ENCODE measurements at regions not wholly inside any gene's neighbourhood (a gene's known extent, or its start where the extent isn't known, plus 50 kb on each side); places are given as distances from the start of the nearest gene placed in this dataset.

GRCh38 chr9:79362100-79363081, 209.4 kb upstream of the TLE4 start:
- FAIRE-seq, result no peak

DNA sequence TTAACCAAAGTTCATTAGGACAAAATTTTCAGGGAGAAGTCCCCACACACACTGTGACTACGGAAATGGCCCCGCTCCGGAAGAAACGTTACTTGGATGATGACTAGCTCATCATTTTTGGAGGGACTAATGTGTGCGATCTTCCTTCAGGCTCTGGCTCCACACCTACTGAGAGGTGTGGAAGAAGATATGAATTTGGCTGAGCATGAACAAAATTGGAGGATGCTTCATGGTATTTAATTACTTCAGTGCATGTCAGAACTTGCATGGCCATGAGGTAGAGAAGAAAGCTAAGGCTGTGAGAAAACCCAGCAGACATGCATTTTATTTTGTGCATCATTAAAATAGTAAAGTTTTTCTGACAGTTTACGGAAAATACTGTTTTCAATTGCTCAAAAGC, 202.1 kb upstream of the TLE4 start:
- no peak for FAIRE-seq

DNA sequence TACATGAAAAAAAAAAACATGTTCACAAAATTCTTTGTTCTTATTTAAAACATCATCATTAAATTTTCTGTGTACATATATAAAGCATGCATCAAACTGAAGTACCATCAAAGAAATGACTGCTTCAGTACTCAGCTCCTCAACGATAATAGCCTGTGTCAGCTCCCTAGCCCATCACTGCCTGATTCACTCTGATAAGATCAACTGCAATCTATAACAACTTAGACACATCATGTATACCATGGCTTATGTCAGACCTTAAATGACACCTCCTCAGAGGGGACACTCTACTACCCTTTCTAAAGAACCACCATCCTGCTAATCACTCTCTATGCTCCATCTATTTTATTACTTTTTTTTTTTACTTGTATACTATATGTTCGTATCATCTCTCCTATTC, 200.5 kb upstream of the TLE4 start:
- FAIRE-seq, result no peak

DNA sequence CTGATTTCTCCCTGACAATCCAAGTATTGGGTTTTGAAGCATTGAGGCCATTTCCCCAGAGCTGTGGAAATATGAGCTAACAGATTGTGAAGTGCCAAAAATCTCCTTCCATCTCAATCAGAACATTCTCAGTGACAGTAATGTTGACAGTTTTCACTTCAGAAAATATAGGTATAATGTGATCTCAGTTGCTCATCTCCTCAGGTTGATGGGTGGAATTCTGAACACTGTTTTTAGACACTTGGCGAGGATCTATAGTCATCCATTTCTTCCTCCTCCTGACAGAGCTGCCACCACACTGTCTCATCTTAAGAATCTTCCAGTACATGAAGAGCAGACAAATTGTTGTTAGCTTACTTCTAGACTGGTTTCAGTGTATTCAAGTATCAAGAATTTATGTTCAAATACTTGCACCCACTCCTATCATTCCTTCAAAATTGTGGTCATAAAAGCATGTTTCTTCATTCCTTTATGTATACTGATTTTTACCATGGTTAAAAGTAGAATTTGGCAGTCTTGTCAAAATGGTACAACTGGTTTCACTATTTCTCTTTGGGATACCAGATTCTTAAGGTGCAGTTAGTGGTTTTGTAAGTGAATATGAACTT, 199.7 kb upstream of the TLE4 start:
- FAIRE-seq, result no peak

- no peak for FAIRE-seq
Observed at GRCh38 chr9:79377339-79377855, 194.4 kb upstream of the TLE4 start.

DNA sequence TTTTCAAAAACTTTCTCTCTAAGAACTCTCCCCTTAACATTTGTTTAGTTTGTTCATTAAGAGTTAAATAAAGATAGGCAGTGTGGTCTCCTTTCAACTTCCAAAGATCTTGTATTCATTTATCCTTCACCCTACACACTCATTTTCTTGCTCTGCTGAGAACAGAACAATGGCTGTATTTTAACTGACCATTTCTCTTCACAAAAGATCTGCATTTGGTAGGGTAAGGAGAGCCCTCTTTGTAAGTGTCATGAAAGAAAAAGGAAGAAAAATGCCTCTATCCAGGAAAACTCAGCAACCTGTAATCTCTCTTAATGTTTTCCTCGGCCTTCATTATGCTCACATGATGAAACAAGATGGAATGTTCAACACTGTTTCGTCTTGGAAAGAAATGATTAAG, 193.7 kb upstream of the TLE4 start:
- no peak for FAIRE-seq

DNA sequence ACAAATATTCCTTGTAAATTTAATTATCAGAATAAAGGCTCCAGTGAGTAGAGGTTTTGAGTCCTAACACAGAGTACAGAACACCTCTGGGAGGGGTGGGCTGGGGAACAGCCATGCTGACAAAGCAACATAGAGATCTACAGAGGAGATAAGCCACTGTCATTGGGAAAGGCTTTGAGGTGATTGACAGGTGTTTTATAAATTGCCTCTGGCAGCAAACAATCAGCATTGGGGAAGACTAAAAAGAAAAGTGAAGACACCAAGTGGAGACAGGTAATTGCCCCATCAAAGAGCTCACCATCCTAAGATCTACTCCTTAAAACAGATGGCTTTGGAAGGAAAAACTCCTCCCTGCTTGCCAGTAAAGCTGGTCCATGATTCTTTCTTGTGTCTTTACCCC, 189.7 kb upstream of the TLE4 start:
- FAIRE-seq, result no peak

DNA sequence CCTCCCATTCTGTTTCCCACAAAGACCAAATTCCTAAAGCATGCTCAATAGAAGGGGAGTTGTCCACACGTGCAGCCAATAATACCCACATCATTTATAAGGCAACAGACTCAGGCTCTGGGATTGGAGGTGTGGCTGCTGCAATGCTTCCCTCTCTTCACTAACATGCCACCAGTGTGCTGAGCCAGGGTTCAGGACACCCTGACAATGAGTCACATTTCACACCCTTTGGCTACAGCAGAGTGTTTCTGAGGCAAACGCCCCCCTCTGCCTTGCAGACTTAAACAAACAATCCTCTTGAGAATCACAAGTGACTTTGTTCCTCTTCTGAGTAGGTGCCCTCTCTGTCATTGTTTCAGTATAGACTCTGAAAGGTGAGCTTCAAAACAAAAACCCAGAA, 189.3 kb upstream of the TLE4 start:
- FAIRE-seq, result no peak

- no peak for FAIRE-seq
Observed at GRCh38 chr9:79383096-79383495, 188.7 kb upstream of the TLE4 start.

DNA sequence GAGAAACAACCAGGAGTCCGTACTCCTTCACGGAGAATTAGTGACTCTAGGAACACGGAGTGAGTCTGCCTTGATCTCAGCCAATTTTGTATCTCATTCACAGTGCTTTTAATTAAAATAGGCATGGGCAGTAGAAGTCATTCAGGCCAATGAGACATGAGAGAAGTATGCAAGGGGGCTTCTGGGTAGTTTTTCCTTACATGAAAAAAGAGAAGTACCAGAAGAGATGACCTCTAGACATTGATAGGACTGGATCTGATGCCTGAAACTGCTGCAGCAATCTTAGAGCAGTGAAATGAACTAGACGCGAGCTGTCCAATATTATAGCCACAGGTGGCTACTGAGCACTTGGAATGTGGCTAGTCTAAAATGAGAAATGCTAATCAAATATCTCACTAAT, 187.7 kb upstream of the TLE4 start:
- FAIRE-seq, result no peak

DNA sequence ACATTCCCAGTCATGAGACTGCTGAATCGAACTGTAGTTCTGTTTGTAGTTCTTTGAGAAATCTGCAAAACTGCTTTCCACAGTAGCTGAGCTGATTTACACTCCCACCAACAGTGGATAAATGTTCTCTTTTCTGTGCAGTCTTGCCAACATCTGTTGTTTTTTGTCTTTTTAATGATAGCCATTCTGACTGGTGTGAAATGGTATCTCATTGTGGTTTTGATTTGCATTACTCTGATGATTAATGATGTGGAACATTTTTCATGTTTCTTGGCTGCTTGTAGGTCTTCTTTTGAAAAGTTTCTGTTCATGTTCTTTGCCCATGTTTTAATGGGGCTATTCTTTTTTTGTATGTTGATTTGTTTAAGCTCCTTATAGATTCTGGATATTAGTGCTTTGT, 187.3 kb upstream of the TLE4 start:
- FAIRE-seq, result no peak

- no peak for FAIRE-seq
Observed at GRCh38 chr9:79387101-79387835, 184.5 kb upstream of the TLE4 start.

DNA sequence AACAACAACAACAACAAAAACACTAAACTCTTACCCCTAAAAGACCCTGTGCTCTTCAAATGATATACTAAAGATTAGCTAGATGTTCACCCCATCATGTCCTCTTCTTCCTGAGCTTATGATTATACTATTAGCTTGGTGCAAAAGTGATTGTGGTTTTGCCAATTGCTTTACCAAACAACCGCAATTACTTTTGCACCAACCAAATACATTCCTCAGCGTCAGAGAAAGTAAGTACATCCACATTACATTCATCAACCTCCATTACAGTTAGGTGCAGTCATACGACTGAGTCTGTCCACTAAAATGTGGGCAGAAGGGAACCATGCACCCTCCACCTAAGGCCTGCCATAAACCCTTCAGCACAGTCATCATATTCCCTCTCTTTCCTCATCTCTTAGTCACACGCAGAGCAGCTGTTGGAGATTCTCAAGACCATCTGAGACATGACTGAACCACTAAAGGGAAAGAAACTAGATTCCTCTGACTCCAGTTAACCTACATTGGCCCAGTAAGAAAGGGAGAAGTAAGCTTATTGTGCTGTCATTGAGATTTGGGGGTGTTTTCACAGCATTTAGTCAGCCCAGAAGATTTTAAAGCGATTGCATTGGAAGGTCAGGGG, 181.6 kb upstream of the TLE4 start:
- FAIRE-seq, result no peak

- FAIRE-seq, result no peak
Observed at GRCh38 chr9:79390781-79391770, 180.7 kb upstream of the TLE4 start.

- no peak for FAIRE-seq
Observed at GRCh38 chr9:79395228-79395627, 176.5 kb upstream of the TLE4 start.

DNA sequence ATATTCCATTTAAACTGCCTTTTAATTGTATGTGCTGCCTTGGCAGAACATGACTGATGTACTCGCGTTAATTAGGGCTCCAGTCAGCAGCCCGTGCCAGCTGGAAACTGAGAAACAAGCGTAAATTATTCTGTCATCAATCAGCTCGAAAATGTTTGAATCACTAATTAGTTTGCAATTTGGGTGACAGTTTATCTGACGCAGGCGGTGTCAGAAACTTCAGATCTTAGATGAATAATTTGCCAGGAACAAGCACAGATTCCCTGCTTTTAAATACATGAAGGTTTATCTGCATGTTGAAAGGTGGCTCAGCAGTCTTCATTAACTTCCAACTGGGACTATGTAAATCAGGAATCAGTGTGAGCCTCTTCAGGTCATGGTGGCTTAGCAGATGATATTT, 176.0 kb upstream of the TLE4 start:
- FAIRE-seq, result no peak

DNA sequence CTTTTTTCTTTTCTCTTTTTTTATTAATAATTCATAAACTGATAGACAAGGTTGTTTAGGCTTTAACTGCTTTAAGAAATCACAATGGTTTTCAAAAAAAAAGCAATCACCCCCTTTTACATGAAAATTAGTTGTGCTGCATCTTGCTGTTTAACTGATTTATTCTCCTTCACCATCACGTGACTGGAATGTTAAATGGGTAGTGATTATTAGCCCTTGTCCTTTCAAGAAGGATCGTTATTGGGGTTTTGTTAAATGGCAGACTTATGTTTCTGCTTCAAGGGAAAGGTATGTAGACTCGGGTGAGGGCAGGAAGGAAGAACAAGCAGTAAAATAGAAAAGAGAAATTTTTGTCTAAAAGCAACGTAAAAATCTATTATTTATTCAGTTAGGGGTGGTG, 175.6 kb upstream of the TLE4 start:
- no peak for FAIRE-seq

DNA sequence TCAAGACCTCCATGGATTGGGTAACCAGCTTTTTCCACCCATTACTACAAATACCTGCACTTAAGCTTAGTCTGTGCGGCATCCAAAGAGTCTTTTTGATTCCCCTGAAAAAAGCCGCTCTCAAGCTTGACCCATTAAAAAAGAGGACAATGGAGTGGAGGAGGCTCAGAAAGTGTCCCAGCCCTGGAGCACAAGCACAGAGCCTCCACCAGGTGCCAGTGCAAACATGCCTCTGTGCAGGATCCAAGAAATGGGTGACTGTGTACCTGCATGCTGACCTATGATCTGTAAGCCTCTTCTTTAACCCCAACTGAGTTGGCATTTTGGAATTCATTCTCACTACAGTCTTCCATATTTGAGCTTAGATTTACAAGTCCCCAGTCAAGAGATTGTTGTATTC, 168.3 kb upstream of the TLE4 start:
- FAIRE-seq, result no peak

DNA sequence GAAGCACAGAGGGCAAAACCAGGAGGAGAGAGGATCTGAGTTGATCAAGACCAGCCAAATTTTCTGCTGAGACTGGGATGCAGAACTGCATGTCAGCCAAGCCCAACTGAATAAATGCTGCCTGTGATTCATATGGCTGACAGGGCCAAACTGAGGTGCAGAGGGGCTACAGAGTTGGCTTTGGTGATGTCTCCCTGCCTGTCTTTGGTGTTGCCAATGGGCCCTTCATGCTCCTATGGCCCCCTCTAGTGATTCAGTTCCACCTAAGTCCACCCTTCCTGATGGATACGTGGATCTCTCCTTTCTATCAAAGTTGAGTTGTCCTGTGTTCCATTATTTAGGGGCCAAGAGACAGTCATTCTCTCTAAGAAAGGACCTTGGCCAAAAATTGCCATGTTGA, 163.6 kb upstream of the TLE4 start:
- no peak for FAIRE-seq

GRCh38 chr9:79408617-79409016, 163.1 kb upstream of the TLE4 start:
- no peak for FAIRE-seq

- FAIRE-seq, result no peak
Observed at GRCh38 chr9:79409182-79409823, 162.5 kb upstream of the TLE4 start.
